Astrocyte (in vitro differentiated cells and primary cell): ENCODE measurements at regions not wholly inside any gene's neighbourhood (a gene's known extent, or its start where the extent isn't known, plus 50 kb on each side); places are given as distances from the start of the nearest gene placed in this dataset.

Experiments
- EZH2 ChIP-seq: IDR thresholded peaks from 2 replicates; pipeline ENCODE4 v1.6.1; 2012; ENCODE audit warnings: mild to moderate bottlenecking, low read length, inconsistent platforms; ENCODE audit not compliant: insufficient read depth
- TF ChIP-seq, protein P1 (sequence below): IDR thresholded peaks from 2 replicates; pipeline ENCODE4 v1.5.1; 2011; ENCODE audit warnings: low read depth, mild to moderate bottlenecking, inconsistent platforms, low read length, moderate library complexity; ENCODE audit not compliant: insufficient read depth

GRCh38 chr12:61584943-61585342 lies 675.3 kb upstream of the USP15 start:
- TF ChIP-seq, protein P1, sequence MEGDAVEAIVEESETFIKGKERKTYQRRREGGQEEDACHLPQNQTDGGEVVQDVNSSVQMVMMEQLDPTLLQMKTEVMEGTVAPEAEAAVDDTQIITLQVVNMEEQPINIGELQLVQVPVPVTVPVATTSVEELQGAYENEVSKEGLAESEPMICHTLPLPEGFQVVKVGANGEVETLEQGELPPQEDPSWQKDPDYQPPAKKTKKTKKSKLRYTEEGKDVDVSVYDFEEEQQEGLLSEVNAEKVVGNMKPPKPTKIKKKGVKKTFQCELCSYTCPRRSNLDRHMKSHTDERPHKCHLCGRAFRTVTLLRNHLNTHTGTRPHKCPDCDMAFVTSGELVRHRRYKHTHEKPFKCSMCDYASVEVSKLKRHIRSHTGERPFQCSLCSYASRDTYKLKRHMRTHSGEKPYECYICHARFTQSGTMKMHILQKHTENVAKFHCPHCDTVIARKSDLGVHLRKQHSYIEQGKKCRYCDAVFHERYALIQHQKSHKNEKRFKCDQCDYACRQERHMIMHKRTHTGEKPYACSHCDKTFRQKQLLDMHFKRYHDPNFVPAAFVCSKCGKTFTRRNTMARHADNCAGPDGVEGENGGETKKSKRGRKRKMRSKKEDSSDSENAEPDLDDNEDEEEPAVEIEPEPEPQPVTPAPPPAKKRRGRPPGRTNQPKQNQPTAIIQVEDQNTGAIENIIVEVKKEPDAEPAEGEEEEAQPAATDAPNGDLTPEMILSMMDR, result no peak
- TF ChIP-seq EZH2, result no peak
